Ishikawa (cell line): ENCODE measurements at regions not wholly inside any gene's neighbourhood (a gene's known extent, or its start where the extent isn't known, plus 50 kb on each side); places are given as distances from the start of the nearest gene placed in this dataset.

Experiments used
- CEBPB ChIP-seq: IDR thresholded peaks from 2 replicates; pipeline ENCODE4 v1.6.1; 2012
- EP300 ChIP-seq: IDR thresholded peaks from 2 replicates; pipeline ENCODE4 v1.6.1; 2012; ENCODE audit warnings: borderline replicate concordance
- RAD21 ChIP-seq: IDR thresholded peaks from 2 replicates; pipeline ENCODE4 v1.6.1; 2012; ENCODE audit warnings: low read depth
- YY1 ChIP-seq: IDR thresholded peaks from 2 replicates; pipeline ENCODE4 v1.6.1; 2012; ENCODE audit warnings: low read depth
- ZBTB7A ChIP-seq: IDR thresholded peaks from 2 replicates; pipeline ENCODE4 v1.6.1; 2012; ENCODE audit warnings: low read depth
- TF ChIP-seq, protein P1 (sequence below): IDR thresholded peaks from 2 replicates; pipeline ENCODE4 v1.6.1; 2012; ENCODE audit warnings: low read depth, mild to moderate bottlenecking
- TF ChIP-seq, protein P2 (sequence below): IDR thresholded peaks from 2 replicates; pipeline ENCODE4 v1.6.1; 2012

DNA sequence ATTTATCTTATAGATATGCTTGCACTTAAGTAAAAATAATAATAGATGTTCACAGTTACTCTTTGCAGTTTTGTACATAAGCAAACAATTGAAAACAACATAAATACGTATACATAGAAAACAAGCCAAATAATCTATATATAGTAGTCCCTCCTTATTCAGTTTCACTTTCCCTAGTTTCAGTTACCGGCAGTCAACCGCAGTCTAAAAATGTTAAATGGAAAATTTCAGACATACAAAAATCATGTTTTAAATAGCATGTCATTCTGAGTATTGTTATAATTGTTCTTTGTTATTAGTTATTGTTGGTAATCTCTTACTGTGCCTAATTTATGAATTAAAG, 262.0 kb downstream of the CGGBP1 start:
- TF ChIP-seq, protein P1, sequence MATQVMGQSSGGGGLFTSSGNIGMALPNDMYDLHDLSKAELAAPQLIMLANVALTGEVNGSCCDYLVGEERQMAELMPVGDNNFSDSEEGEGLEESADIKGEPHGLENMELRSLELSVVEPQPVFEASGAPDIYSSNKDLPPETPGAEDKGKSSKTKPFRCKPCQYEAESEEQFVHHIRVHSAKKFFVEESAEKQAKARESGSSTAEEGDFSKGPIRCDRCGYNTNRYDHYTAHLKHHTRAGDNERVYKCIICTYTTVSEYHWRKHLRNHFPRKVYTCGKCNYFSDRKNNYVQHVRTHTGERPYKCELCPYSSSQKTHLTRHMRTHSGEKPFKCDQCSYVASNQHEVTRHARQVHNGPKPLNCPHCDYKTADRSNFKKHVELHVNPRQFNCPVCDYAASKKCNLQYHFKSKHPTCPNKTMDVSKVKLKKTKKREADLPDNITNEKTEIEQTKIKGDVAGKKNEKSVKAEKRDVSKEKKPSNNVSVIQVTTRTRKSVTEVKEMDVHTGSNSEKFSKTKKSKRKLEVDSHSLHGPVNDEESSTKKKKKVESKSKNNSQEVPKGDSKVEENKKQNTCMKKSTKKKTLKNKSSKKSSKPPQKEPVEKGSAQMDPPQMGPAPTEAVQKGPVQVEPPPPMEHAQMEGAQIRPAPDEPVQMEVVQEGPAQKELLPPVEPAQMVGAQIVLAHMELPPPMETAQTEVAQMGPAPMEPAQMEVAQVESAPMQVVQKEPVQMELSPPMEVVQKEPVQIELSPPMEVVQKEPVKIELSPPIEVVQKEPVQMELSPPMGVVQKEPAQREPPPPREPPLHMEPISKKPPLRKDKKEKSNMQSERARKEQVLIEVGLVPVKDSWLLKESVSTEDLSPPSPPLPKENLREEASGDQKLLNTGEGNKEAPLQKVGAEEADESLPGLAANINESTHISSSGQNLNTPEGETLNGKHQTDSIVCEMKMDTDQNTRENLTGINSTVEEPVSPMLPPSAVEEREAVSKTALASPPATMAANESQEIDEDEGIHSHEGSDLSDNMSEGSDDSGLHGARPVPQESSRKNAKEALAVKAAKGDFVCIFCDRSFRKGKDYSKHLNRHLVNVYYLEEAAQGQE = no peak
- TF ChIP-seq RAD21 = no peak
- TF ChIP-seq EP300 = no peak
- no peak for TF ChIP-seq ZBTB7A
- no peak for TF ChIP-seq CEBPB
- no peak for TF ChIP-seq YY1
- TF ChIP-seq, protein P2, sequence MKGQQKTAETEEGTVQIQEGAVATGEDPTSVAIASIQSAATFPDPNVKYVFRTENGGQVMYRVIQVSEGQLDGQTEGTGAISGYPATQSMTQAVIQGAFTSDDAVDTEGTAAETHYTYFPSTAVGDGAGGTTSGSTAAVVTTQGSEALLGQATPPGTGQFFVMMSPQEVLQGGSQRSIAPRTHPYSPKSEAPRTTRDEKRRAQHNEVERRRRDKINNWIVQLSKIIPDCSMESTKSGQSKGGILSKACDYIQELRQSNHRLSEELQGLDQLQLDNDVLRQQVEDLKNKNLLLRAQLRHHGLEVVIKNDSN = no peak
